NOMO-1 (cell line): ENCODE measurements at regions not wholly inside any gene's neighbourhood (a gene's known extent, or its start where the extent isn't known, plus 50 kb on each side); places are given as distances from the start of the nearest gene placed in this dataset.

Source experiments
- DNase-seq, 2 experiments: peaks; one replicate each; lab custom pipeline; 2025; ENCODE audit not compliant: unreplicated experiment in 2 of 2; lab: John Stamatoyannopoulos, UW

- no peak for DNase-seq
Measured at GRCh38 chr20:23254505-23254904, 96.1 kb upstream of the NXT1 start.

- no peak for DNase-seq
Measured at GRCh38 chr20:23254034-23254433, 96.6 kb upstream of the NXT1 start.

- DNase-seq = no peak
Measured at GRCh38 chr20:23253524-23253923, 97.1 kb upstream of the NXT1 start.

- peak; percentile 33 to 40 for DNase-seq
Measured at GRCh38 chr20:23251779-23252178, 98.8 kb upstream of the NXT1 start.

- DNase-seq = no peak
Measured at GRCh38 chr20:23249541-23249940, 101.0 kb upstream of the NXT1 start.

GRCh38 chr20:23248461-23248882 is 102.1 kb upstream of the NXT1 start:
- no peak for DNase-seq

GRCh38 chr20:23246717-23247664 is 103.6 kb upstream of the NXT1 start:
- no peak for DNase-seq

GRCh38 chr20:23245553-23246181 is 104.9 kb upstream of the NXT1 start:
- DNase-seq = peak; percentile 73 to 87

- no peak for DNase-seq
Measured at GRCh38 chr20:23244916-23245552, 105.6 kb upstream of the NXT1 start.

- no peak for DNase-seq
Measured at GRCh38 chr20:23244156-23244915, 106.3 kb upstream of the NXT1 start.

GRCh38 chr20:23243791-23244155 is 106.8 kb upstream of the NXT1 start:
- DNase-seq = no peak

GRCh38 chr20:23242556-23243180 is 107.9 kb upstream of the NXT1 start:
- no peak for DNase-seq

GRCh38 chr20:23242104-23242503 is 108.5 kb upstream of the NXT1 start:
- DNase-seq = no peak

- DNase-seq = no peak
Measured at GRCh38 chr20:23241416-23241815, 109.2 kb upstream of the NXT1 start.

- DNase-seq = no peak
Measured at GRCh38 chr20:23240519-23240918, 110.1 kb upstream of the NXT1 start.

- no peak for DNase-seq
Measured at GRCh38 chr20:23237201-23237600, 113.4 kb upstream of the NXT1 start.

GRCh38 chr20:23235173-23236027 is 115.2 kb upstream of the NXT1 start:
- peak; percentile 30 to 65 for DNase-seq

- no peak for DNase-seq
Measured at GRCh38 chr20:23234311-23235078, 116.1 kb upstream of the NXT1 start.

GRCh38 chr20:23233341-23233740 is 117.2 kb upstream of the NXT1 start:
- DNase-seq = no peak
